DMS79 treated with DMSO at 0.1 percent for 48 hours (cell line): ENCODE measurements at regions not wholly inside any gene's neighbourhood (a gene's known extent, or its start where the extent isn't known, plus 50 kb on each side); places are given as distances from the start of the nearest gene placed in this dataset.
A peak's percentile ranks its signal among the peaks of the same experiment; 100 is the strongest.
"Not testable (repeated sequence)": the region's sequence is repeated elsewhere in the genome, so short reads cannot be mapped to it uniquely, and the experiment has no call there.

Source experiments
- DNase-seq: peaks from one replicate; lab custom pipeline; 2025; lab: John Stamatoyannopoulos, UW

DNA sequence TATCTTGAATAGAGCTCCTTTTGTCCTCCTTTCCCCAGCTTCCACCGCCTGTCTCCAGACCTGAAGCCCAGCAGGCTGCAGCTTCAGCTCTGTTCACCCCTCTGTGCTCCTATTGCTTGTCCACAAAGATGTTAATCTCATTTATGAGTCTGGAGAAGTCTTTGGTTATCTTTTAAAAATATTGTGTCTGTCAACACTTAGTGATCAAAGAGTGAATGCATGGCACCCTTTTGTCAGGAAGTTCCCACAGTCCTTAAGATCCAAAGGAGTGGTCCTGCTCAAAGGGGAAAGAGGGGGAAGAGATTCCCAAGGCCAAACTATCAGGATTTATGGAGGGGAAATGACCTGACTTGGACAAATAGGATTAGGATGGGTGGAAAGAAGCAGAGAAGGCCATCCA is 118.9 kb downstream of the ACAA2 start:
- no peak for DNase-seq

DNA sequence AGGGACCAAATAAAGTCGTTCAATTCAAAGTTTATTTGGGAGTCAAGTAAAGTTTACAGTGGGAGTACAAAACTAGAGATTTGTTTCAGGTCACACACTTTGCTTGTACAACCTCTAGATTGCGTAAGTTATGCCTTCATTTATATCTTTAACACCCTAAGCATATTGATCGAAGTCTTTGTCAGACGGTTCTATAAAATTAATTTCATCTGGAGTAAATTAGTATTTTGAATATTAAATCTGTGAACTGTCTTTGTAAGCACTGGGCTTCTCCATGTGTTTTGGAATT is 119.7 kb downstream of the ACAA2 start:
- DNase-seq: no peak

DNA sequence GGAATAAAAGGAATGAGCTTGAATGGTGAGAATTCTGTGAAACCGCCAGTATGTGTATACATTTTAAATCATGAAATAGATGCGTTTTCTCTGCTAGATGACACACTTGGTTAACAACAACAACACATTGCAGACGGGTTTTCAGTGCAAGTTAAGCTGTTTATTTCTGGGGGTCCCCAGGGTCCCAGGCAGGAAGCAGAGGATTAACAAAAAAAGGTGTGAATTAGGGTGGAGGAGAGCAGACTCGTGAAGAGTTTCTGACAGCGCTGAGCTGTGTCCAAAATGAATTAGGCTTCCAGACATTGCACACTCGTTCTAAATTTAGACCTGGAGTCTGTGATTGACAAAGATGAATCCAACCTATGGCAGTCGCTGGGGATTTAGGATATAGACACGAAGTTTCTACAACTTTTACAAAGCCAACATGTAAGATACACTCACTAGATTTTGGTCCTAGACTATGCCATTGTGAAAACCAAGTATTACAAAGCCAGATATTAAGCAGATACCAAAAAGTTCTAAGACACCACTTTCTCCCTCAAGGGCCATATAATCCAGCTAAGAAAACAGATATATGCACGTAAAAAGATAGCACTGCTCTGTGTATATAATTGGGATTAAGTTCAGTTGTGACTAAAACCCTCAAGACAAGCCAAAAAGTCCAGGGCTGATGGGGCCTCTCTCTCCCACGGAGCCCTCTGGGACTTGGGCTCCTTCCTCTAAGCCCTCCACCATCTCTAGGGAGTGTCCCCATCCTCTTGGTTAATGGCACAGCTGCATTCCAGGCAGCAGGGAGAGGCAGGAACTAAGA is 120.2 kb downstream of the ACAA2 start:
- no peak for DNase-seq

DNA sequence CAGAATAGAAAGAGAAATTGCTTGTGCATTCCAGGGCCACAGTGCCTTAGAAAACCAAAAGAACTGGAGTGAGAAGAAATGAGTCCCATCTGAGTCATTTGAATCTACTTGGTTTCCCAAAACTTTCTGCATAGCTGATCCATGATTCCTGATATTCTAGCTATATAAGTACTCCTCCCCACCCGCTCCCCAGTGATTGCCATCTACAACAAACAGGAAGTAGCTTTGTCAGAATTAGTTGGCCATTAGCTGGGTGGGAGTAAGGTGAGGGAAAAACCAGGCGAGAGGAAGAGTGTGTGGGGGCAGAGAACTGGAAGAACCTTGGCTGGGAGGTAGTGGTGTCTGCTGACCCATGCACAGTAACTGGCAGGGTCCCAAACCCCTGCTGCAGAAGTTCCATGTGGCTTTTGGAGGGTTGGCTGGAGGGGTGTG is 122.1 kb downstream of the ACAA2 start:
- no peak for DNase-seq

DNA sequence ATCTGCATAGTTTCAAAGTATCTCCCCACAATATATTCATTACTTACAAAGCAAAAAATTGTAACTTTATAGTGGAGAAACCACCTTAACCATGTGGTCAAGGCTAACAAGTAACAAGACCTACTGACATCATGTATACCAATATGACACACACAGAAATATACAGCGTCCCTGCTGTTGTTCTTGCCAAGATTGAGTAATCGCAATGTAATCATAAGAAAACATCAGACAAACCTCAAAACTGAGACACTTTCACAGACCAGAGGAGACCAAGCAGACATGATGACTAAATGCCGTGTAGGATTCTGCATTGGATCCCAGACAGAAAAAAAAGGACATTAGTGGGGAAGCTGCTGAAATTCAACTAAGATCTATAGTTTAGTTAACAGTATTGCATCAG is 123.0 kb downstream of the ACAA2 start:
- DNase-seq: no peak

DNA sequence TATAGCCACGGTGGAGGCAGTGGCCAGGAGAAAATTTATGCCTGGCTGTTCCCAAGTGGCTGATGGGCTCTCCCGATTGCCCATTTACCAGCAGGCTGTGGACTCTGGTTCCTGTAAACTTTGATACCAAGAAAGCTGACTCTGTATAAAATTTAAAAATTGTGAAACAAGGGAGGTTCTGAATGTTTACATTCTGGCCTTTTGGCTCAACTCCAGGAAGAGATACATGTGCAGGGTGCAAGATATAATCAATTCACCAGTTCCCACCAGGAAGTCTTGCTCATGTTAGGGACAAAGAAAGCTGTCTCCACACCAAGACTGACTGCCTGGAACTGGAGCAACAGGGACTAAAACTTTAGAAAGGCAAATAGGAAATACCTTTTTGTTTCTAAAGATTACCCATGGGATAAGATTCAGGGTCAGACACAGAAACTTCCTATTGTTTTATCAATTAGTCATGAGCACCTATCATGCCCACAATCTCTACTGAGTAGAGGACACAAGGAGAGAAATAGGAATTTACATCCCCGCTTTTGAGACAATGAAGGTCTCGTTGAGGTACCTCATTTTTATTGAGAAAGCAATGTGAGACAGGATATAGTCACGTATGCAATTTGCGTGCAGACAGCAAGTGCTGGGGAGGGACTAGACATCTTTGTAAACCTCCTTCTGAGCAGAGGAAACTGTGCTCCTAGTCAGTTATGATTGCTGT is 123.5 kb downstream of the LIPG start:
- DNase-seq: no peak

DNA sequence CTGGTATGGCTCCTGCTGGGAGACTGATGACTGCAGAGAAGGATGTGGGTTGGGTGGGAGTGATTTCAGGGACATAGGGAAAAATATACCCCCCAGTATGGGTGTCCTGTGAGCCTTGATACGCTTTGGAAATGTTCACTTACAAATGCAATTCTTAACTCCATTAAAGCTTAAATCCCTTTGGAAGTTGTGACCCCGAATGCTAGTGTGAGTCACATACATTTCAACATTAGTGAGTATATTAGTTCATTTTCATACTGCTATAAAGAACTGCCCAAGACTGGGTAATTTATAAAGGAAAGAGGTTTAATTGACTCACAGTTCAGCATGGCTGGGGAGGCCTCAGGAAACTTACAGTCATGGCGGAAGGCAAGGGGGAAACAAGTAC is 120.9 kb downstream of the LIPG start:
- not testable (repeated sequence) for DNase-seq

DNA sequence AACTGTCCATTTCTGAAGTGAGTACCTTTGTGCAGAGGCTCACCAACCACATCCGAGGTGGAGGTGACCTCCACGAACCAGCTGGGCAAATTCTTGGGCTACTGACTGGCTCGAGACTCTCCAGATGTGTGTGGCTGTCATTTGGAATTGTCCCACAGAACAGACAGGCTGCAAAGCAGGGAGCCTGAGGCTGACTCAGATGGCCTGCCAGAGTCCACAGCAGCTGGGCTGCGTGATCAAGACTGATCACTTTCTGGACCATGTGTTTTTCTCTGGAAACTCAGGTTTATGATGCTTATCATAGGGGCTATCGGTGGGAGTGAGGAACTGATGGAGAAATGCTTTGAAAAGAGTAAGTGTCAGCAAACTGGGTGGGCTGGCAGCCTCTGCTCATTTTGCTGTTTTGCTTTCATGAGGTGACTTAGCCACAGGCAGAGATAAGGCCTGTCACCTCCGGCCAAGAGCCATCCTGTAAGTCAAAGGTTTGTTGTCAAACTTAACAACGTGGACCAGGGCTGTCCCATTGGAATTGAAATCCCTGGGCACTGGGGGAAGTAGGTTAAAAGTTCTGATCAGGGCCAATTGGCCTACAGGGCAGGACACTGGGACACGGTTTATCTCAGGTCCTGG is 120.4 kb downstream of the LIPG start:
- DNase-seq: no peak

DNA sequence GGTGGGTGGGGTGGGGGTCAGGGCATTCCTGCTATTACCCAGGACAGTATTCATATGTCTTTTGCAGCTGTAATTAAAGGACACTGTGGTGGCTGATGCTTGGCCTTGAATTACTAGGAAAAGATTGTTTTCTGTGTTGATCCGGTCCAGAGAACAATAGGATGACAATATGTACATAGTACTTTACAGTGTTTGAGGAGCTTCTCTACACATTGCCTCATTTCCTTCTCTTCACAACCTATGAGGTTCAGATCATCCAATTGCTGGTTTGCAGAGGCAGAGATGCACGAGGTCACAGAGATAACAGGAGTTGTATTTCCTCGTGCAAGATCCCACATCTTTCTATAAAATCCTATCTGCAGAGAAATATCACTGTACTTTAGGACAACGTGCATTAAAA is 119.5 kb downstream of the LIPG start:
- DNase-seq: no peak

DNA sequence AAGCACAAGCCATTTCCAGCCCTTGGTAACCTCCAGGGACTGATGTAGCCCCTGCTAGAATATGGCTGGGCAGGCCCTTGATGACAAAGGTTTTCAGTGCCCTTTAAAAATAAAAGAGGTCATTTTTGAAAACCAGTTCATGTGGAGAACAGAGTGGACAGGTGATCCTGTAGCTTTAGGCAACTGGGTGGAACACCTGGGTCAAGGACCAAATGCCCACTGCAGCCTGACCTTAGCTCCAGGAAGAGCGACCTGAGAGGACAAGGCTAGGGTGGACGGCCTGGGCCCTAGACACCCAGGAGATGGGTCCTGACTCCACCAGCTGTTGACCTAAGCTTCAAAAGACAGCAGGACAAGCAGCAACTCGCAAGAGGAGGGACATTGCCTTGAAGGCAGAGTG is 116.6 kb downstream of the LIPG start:
- no peak for DNase-seq

DNA sequence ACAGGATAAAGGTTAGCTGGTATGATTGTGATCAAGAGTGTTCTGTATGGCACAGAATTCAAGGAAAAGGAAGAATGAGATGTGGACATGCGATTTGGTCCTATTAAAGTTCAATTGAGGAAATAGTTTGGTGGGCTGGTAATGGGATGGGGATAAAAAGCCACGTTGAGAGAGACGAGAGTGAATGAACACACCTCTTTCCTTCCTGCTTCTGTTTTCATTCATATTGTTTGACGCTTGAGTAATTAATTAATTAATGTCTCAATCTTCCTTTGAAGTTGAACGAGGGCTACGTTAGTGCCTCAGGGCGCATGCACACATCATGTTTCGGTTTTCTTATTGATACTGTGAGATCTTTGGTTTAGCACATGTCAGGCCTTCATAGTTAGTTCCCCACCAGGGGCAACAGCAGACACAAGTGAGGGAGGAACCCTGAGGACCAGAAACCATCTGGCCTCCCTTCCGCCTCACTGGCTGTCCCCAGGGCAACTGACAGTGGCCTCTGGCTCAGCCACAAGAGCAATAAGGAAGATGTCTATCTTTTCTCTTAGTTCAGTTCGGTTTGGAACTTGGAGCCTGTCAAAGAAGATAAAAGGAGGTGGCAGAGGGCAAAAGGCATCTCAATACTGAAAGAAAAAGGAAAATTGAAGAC is 116.0 kb downstream of the LIPG start:
- no peak for DNase-seq

DNA sequence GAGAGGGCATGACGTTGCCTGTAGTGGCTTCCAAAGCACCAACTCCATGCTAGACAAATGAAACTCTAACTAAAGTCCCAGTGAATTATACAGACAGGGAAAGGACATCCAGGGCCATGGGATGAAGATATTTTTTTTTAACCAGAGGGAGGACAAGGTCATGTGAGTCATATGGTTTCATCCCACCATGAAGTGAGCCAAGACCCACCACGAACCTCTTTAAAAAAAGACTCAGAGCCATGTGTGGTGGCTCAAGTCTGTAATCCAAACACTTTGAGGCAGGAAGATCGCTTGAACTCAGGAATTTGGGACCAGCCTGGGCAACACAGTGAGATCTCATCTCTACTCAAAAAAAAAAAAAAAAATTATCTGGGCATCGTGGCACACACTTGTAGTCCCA is 115.2 kb downstream of the LIPG start:
- DNase-seq: no peak

DNA sequence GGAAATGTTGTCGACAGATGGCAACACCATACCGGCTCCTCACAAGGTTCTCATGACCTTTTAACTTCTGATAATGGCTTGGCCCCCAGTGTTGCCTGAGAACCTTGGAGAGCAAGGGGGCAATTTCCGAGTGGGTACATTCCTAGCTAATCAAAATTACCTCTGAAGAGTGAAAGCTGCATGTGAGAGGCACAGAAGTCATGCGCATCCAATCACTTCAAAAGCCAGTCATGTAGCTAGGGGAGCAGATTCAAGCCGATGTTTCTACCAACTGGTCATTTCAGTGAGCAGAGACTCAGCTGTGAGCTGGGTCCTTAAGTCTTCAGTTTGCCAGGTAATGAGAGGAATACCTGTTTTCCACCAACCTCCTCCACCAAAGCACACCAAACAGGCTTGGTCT is 111.4 kb downstream of the LIPG start:
- DNase-seq: peak; percentile 46

DNA sequence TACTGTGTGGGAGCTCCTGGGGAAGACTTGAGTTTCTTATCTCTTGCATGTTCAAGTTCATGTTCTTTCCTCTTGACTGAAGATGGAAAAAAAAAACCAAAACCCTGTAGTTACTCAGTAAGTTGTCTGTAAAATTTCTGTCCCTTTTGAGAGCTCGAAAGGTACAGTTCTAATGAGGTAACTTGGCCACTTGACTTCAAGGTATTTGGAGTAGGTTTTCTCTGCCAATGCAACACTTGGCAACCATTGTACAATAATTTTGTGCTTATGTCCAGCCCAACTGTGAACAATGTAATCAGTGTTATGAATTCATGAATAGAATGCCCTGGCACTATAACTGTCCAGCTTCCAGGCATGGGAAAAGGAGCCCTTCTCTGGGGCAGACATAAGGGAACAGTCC is 111.0 kb downstream of the LIPG start:
- DNase-seq: peak; percentile 54

DNA sequence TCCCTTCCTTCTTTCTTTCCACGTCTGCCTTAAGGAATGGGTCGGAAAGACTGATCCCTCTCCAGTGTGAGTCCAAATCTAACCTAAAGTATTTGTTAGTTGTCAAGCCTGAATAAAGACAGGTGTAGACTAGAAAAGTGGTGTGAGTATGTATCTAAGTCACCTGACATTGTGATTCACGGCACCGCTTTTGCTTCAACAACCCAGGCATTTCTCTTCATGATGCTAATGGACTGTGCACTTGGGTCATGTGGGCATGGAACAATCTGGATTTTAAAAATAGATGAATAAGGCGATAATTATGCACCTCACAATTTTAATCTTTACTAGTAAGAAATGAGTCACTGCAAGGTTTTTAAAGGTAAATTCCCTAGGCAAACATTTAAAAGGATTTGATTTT is 107.5 kb downstream of the LIPG start:
- no peak for DNase-seq

DNA sequence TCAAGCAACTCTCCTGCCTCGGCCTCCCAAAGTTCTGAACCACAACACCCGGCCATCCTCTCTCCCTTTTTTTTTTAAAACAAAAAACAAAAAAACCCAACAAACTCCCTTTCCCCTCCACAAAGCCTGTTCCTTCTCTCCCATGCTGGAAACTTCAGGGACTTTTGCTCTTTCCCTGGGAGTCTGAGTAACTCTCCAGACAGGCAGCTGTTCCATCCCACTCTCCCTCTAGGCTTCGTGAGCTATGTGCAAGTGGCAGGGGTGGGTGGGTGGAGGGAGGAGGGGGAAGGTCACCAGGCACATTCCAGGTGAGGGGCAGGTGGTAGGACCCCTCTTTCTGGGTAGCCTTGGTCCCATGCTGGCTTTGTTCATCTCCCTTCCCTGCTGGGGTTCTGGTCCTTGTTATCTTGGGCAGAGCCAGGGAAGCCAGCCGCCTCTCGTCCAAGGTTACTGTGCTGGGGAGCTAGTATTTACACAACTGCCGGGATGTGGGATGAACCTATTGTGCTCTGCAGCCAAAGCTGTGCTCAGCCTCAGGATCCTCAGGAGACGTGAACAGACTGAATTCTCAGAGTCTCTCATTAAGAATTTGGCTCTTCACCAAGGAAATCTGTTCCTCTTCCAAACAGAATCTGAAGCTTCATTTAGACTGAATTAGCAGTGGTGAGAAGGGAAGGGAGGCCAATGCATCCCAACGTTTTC is 106.9 kb downstream of the LIPG start:
- DNase-seq: peak; percentile 60

DNA sequence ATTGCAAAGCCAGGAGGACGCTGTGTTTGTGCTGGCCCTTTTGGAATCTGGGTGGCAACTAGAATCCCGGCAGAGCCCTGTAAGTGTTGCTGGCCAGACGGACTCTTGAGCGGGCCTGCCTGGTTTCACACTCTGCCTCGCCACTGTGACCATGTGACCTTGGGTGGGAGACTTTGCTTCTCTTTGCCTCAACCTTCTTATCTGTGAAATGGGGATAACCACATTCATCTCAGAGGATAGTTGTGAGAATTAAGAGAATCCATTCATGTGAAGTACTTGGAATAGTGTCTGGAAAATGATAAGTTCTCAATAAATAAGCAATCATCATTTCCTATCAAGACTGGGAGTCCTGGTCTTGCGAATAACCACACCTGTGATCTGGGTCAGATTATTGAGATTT is 105.6 kb downstream of the LIPG start:
- no peak for DNase-seq

DNA sequence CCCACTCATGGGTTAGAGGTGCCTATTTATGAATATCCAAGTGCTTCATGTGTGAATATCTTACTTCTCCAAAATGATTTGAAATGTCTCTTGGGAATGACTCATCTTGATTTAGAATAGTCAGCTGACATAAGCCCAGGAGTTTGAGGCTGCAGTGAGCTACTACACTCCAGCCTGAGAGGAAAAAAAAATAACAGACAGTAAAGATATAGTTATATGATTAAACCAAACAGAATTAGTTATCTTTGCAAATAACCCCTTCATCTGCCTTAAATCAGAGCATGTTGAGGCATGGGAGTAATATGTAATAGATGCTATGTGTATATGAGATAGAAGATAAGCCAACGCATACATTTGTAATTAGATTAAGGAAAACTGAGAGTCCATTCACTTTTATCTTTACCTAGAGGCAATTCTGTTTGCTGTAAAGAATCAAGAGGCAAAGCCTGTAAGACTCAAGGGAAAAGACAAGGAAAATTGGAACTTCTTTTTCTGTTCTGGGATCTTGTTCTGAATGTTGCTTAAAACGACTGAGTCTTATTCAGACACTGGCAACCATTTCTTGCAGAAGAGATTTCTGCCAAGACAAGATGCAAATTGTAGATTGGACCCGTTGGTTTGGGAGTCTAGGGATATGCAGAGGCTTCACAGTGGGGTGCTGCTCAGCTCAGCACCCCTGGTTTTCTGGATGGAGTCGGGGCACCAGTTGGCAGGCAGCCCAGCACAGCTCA is 104.4 kb downstream of the LIPG start:
- DNase-seq: no peak

DNA sequence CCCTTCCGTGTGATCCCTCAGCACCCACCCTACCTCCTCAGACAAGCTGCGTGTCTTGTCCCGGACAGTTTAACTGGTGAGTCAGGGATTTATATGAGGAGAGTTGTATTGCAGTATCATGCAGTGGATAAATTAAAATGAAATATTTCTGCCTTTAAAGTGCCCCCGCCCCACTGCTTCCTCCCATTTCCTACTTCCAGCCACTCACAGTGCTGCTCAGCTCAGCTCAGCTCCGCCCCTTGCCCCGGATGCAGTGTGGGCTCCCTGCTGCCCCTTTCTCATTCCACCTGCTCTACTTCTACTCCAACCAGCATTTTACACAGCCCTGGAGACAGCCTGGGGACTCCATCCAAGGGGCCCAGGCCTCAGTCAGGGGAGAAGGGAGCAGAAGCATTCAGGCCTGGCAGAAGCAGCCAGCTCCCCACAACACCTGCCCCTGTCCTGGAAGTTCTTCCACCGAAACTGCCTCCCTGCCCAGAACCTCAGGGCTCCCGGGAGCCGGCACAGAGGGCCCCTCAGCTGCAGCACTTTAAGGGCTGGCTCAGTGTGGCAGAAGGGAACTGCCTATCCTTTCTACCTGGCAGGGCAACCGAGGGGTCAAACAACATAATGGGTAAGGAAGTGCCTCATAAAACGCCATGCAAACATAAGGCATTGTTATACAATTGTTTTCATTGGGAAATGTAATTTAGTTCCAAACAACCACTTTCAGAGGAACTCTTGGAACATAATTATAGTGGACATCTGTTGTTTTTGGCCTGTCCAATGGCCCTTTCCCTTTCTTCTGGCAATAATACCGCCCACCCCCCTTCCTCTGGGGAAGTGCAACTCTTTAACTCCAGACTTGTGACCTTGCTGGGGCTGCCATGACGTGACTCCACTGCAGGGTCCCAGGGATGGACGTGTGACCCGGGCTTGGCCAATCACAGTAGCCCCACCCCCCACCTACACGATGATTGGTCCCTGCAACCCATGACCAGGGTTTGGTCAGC is 102.3 kb downstream of the LIPG start:
- DNase-seq: no peak

DNA sequence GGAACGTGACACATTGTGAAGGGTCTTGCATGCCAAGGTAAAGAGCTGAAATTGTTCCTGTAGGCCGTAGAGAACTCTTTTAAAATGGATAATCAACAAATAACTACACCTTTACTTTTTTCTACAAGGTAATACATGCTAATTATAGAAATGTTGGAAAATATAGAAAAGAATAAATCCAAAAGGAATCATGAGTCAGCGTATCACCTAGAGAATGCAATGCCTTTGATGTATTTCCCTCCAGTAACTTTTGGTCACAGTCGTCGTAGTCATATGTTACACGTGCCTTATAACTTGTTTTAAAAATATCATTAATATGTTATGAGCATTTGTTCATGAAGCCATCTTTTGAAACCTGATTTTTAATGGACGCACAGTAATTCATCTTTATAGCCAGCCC is 100.6 kb downstream of the LIPG start:
- no peak for DNase-seq
